GM19324 (cell line): ENCODE measurements at regions not wholly inside any gene's neighbourhood (a gene's known extent, or its start where the extent isn't known, plus 50 kb on each side); places are given as distances from the start of the nearest gene placed in this dataset.

Experiments
- ATAC-seq: cut with Tn5 transposase; IDR thresholded peaks from one replicate; pipeline ENCODE4 v1.9.1; 2021; ENCODE audit warnings: mild to moderate bottlenecking, moderate library complexity; ENCODE audit not compliant: unreplicated experiment, low FRiP score

DNA sequence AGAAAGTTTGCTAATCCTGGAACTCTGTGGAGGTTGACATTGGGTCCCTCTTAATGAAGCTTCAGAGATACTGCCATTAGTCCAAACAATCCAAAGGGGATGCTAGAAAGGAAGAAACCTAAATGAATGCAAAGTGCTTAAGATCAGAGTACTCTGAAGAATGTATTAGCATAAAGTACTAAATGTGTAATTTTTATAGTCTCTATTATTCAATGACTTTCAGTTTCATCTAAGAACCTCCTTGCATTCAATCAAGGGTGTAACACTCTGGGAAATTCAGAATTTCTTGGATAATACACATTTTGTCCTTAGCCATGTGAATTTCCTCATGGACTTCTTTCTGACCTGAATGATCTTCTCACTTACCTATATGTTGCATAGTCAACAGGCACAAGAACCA is 1078.5 kb upstream of the ADGRL4 start:
- no peak for ATAC-seq

- no peak for ATAC-seq
Measured at GRCh38 chr1:80083892-80084291, 1077.4 kb upstream of the ADGRL4 start.

- ATAC-seq, result no peak
Measured at GRCh38 chr1:80076469-80076868, 1069.9 kb upstream of the ADGRL4 start.

DNA sequence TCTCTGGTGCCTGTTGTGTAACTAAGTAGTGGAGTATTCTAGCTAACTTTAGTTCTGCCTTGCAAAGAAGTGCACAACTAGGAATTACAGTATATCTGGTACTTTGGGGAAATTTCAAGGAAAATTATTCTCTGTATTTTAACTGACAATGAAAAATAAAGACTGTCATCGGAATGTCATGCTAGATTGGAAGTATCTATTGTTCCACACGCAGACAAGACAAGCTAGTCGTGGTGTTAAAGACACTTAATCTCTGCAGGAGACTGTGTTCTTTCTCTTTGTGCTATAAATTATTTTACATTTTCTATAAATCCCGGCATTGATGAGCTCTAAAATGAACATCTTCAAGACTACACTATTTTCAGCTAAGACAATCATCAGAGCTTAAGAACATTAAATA is 1068.8 kb upstream of the ADGRL4 start:
- ATAC-seq, result no peak

DNA sequence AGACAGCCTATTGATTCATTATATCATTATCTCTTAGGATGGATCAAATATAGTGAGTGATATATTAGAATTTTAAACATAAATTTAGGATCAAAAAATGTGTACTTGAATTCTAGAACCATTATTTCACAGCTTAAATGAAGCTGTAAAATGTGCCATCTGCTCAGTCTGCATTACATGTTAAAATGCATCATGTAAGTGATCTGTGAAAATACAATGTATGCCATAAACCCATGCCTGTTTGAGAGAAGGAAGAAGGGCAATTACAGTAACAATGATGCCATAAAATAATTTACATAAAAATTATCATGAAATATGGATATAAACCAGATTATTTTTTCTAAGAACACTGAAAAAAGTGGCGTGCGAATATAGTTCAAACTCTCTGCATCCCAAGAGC is 1066.0 kb upstream of the ADGRL4 start:
- ATAC-seq, result no peak

GRCh38 chr1:80066060-80066459 is 1059.5 kb upstream of the ADGRL4 start:
- ATAC-seq, result no peak

DNA sequence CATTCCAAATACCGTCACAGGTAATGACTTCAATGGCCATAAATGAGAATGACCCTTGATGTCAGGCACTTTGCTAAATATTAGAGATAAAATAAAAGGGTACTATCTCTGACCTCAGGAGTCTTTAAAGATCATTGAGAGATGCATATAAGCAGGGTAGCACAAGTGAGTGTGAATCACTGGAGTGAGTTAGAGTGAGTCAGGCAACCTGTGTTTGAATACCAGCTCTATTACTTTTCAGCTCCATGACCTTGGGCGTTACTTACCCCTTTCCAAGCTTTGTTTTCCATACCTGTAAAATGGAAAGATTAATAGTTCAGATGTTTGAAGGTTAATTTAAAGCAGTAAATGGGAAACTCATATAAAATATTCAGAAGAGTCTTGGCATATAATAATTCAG is 1058.0 kb upstream of the ADGRL4 start:
- no peak for ATAC-seq

DNA sequence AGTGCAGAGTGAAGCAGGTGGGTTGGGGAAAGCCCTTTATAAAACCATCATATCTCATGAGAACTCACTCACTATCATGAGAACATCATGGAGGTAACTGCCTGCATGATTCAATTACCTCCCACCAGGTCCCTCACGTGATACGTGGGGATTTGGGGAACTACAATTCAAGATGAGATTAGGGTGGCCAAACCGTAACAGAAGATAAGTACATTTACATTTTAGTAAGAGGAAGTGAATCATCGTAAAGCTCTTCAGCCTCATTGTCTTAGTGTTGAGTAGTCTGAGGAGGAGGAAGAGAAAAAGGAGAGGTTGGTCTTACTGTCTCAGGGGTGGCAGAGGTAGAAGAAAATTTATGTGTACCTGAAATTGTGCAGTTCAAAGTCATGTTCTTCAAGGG is 1053.4 kb upstream of the ADGRL4 start:
- no peak for ATAC-seq

GRCh38 chr1:80056179-80056578 is 1049.6 kb upstream of the ADGRL4 start:
- no peak for ATAC-seq

GRCh38 chr1:80054129-80054528 is 1047.6 kb upstream of the ADGRL4 start:
- ATAC-seq, result no peak

- ATAC-seq, result no peak
Measured at GRCh38 chr1:80053613-80054012, 1047.1 kb upstream of the ADGRL4 start.

DNA sequence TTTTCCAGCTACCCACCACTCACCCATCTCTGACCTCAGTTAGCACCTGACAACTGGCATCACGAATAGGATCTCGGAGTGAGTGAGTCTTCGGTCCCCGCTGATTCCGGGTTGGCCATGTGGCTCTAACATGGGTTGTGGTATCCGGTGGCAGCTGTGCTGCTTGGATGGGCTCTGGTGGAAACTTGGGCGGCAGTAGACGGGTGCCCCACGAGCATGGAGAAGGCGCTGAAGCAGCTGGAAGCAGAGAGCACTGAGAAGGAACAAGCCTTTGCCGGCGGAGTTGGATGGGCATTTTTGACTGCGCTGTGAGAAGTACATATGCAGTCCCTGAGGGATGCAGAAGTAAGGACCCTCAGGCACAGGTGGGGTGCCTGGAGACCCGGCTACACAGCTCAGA is 1044.0 kb upstream of the ADGRL4 start:
- ATAC-seq, result no peak

DNA sequence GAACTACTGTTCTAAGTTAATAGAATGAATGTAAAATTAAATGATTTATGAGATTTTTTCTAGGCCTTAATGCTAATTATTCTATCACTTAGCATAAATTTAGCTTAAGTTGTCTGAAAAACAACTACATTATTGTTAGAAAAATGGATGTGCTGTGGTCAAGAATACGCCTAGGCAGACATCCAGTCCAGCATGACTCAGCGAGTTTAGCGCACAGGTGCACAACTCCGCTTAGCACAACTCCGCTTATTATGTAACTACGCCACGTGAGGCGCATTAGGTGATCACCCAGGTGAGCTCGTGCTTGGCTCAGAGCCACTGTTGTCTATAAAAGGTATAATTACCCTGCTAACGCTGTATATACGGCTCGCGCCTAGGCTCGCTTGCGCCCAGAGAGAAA is 1043.6 kb upstream of the ADGRL4 start:
- ATAC-seq, result no peak

GRCh38 chr1:80048716-80049115 is 1042.2 kb upstream of the ADGRL4 start:
- ATAC-seq, result no peak

DNA sequence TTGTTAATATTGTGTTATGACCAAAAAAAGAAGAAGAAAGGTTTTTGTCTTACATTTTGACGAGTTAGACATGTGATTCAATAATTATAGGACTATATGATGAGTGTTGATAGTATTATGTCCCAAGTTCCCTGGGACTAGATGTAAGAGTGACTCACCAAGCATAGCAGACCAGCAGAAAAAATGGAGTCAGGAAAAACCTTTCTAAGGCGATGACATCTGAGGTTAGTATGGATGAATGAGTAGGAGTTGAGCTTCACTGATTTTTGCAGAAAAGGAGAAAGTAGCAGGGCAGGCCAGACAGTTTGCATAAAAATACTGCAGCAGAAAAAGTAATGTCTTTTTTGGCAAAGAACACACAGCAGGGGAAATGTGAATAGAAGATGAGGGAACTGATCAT is 1041.3 kb upstream of the ADGRL4 start:
- no peak for ATAC-seq

GRCh38 chr1:80044662-80045061 is 1038.1 kb upstream of the ADGRL4 start:
- no peak for ATAC-seq

DNA sequence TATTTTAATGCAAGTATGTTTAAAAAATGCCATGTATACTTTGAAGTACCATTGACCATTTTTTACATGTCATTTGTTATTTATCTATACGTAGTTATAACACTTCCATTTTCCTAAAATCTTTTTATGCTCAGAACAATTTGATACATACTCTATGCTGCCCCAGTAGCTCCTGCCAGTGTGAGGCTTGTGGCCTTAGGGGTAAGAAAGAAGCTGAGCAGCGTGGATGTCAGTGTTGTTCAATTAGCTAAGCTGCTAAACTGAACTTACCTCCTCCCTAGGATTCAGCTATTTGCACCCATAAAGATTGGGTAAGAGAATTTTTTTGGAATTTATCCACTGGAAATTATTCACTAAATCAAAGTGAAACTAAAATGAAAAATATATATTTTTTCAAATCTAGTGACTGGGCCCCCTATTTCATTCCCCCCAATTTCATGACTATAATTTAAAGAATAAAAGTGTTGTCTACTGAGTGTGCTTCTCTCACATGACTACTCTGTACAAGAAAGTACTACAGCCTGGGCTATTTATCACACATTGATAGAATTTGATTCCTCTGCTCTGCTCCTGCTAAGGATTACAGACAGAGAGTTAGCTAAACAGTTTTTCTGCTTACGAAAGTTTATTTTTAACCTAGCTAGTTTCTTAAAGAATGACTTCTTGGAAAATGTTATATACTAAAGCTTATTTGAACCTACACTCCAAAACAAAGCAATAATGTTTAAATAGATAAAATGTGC is 1030.3 kb upstream of the ADGRL4 start:
- no peak for ATAC-seq

- ATAC-seq, result no peak
Measured at GRCh38 chr1:80023358-80023757, 1016.8 kb upstream of the ADGRL4 start.

- no peak for ATAC-seq
Measured at GRCh38 chr1:80021891-80022290, 1015.4 kb upstream of the ADGRL4 start.

DNA sequence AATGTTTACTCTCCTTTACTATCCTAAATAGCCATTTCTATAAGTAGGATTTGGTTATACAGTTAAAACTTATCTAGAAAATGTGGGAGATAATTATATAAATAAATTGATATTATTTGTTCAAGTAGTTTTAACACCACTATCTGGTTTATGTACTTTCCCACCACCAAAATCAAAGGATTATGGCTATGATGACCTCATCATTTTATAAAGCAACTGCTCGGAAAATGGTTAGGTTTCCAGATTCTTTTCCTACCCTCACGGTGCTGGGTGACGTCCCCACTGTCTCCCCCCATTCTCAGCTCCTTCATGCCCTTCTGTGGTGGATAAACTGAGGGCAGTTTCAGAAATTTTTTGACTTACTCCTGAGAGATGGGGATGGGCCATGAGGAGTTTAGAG is 1011.8 kb upstream of the ADGRL4 start:
- no peak for ATAC-seq

DNA sequence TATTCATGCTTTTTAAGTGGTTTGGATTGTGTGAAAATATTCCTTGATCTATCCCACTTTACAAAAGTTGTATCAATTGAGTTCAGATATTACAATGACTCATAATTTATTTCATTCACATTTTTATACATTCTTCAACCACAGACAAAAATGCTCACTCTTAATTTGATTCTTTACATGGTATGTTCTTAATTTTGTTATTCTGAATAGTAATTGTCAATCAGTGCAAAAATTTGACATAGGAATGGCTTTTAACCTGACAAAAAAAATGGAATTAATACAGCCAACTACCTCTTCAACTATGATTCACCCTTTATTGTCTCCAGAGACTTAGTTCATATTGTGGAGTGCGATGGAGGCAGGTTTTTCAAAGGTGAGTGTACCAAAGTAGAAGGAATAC is 1002.4 kb upstream of the ADGRL4 start:
- no peak for ATAC-seq

DNA sequence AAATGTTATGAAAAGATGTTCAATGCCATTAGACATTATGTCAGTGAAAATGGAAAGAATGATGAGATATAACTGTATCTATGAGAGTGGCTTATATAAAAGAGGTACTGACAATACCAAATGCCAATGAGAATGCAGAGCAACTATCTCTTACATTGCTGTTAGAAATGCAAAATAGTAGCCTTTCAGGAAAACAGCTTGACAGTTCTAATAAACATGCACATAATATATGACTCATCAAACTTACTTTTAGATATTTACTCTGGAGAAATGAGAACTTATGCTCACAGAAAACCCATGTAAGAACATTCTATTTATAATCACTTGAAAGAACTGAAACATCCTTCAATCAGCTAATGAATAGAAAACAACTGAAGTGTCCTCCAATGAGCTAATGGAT is 996.7 kb upstream of the ADGRL4 start:
- no peak for ATAC-seq

- ATAC-seq, result no peak
Measured at GRCh38 chr1:79988401-79988800, 981.9 kb upstream of the ADGRL4 start.
